ENCODE measurements at regions not wholly inside any gene's neighbourhood (a gene's known extent, or its start where the extent isn't known, plus 50 kb on each side); places are given as distances from the start of the nearest gene placed in this dataset.
A peak's percentile ranks its signal among the peaks of the same experiment; 100 is the strongest.

DNA sequence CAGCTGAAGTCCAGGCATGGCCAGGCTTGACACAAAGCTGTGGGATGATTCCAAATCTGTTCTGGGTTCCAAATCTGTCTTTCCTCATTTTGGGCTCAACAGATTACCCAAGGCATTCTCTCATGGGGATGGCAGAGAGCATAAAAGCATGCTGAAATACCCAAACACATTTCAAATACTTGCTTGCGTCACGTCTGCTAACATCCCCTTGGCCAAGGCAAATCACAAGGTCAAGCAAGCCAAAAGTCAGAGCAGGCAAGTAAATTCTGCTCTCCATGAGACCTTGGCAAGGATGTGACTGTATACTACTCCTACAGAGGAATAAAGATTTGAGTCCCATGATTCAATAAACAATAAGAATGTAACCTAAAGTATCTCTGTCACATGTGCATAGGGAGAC, 306.7 kb downstream of the EPB41L4A start:
- H2BK20ac ChIP-seq (ENCODE audit: low read depth, low read length), result no peak overlapping the region
- H2BK15ac ChIP-seq (ENCODE audit: low read depth, low read length), result no peak overlapping the region
- no peaks in the 10 kb centered on the region for H3K4me1 ChIP-seq (ENCODE audit: control insufficient read depth, insufficient read depth, low read length)
- H4K20me1 ChIP-seq (ENCODE audit: insufficient read depth, low read length), result no peaks in the 10 kb centered on the region
- H4K91ac ChIP-seq (ENCODE audit: insufficient read depth, low read depth, low read length), result no peak overlapping the region
- H4K8ac ChIP-seq (ENCODE audit: low read depth in 2 of 2, low read length in 2 of 2), result no peak overlapping the region
- H2AK9ac ChIP-seq (replicated peaks; ENCODE audit: low read depth, low read length, poor library complexity), result no peak overlapping the region
- no peak overlapping the region for H3K18ac ChIP-seq (ENCODE audit: low read depth, low read length)
- ATAC-seq (ENCODE audit: low read depth) (no peak), DNase-seq (no peak)
- H3K14ac ChIP-seq (replicated peaks; ENCODE audit: low read depth, low read length), result 0 out of 2 replicates have a peak overlapping the region, but pooled peaks have one; percentile 50
- no peaks in the 10 kb centered on the region for H3K9me3 ChIP-seq (ENCODE audit: control insufficient read depth, insufficient read depth, low read length)
- H4K5ac ChIP-seq (ENCODE audit: low read depth, low read length), result no peak overlapping the region
- no peak overlapping the region for H2AFZ ChIP-seq (replicated peaks; ENCODE audit: low read length, poor library complexity)
- ChIA-PET CTCF (no interaction called here), POLR2A (ENCODE audit: unreplicated experiment) (no interaction called here)
- no peak overlapping the region for H3K4me3 ChIP-seq (ENCODE audit: insufficient read depth, low read depth, low read length)
- TF ChIP-seq CTCF (conservative IDR thresholded peaks at IDR 0.05; ENCODE audit: low read depth, low read length), result no peak
- no peak overlapping the region for H2BK120ac ChIP-seq (ENCODE audit: low read depth, low read length)
- H3K27me3 ChIP-seq (ENCODE audit: control insufficient read depth, insufficient read depth, low read length), result no peaks in the 10 kb centered on the region
- no peaks in the 10 kb centered on the region for H3K36me3 ChIP-seq (ENCODE audit: control insufficient read depth, insufficient read depth, low read length)
- H3K56ac ChIP-seq (ENCODE audit: extremely low read depth, insufficient read depth, low read length), result no peak overlapping the region
- H2AK5ac ChIP-seq (ENCODE audit: low read depth, low read length), result no peak overlapping the region
- H3K4me2 ChIP-seq (ENCODE audit: low read depth, low read length), result no peak overlapping the region
- no peak overlapping the region for H2BK5ac ChIP-seq (ENCODE audit: low read depth, low read length, poor library complexity, severe bottlenecking)
- in situ Hi-C loops (cut with MboI; ENCODE audit: low sequenced_read_pairs), result no loop called here
- no peaks in the 10 kb centered on the region for H3K79me1 ChIP-seq (ENCODE audit: low read depth in 1 of 2, low read length in 2 of 2)
- dilution Hi-C loops (cut with HindIII; ENCODE audit: low sequenced_read_pairs, unreplicated experiment), result no loop called here
- no peak overlapping the region for H3K9ac ChIP-seq (ENCODE audit: low read depth, low read length)
- BruUV-seq (replicated peaks), result no TSS peak
- WGBS, 2 experiments (ENCODE audit: extremely low coverage in 2 of 2, insufficient read length in 1 of 2), result 20% methylated on average over 2 of the region's 2 CpGs; no CpG with 5 or more reads in 1 of the 2 experiments
- H3K23ac ChIP-seq (ENCODE audit: low read depth, low read length), result no peak overlapping the region
- no peaks in the 10 kb centered on the region for H3K9me1 ChIP-seq (ENCODE audit: insufficient read depth, low read length)
- intact Hi-C loops (cut with micrococcal nuclease), result no loop called here
- no peak overlapping the region for H3K27ac ChIP-seq (ENCODE audit: insufficient read depth, low read length)
- no peak overlapping the region for H3K4ac ChIP-seq (ENCODE audit: low read depth, low read length)
